ENCODE measurements at regions not wholly inside any gene's neighbourhood (a gene's known extent, or its start where the extent isn't known, plus 50 kb on each side); places are given as distances from the start of the nearest gene placed in this dataset.

- TF ChIP-seq CTCF (IDR thresholded peaks at IDR 0.05; ENCODE audit: insufficient read depth, low read length, poor library complexity, severe bottlenecking) (no peak), EZH2phosphoT487 (conservative IDR thresholded peaks at IDR 0.05; ENCODE audit: low read length) (no peak)
Measured at GRCh38 chr12:127509066-127509778, 757.7 kb upstream of the TMEM132C start.
